ENCODE measurements at regions not wholly inside any gene's neighbourhood (a gene's known extent, or its start where the extent isn't known, plus 50 kb on each side); places are given as distances from the start of the nearest gene placed in this dataset.
"Not testable (repeated sequence)": the region's sequence is repeated elsewhere in the genome, so short reads cannot be mapped to it uniquely, and the experiment has no call there.

GRCh38 chr3:118587847-118588246 lies 446.8 kb downstream of the IGSF11 start:
- intact Hi-C loops (cut with micrococcal nuclease), result no loop called here

- intact Hi-C loops (cut with micrococcal nuclease), result no loop called here
Observed at GRCh38 chr3:118593277-118593670, 441.4 kb downstream of the IGSF11 start.

DNA sequence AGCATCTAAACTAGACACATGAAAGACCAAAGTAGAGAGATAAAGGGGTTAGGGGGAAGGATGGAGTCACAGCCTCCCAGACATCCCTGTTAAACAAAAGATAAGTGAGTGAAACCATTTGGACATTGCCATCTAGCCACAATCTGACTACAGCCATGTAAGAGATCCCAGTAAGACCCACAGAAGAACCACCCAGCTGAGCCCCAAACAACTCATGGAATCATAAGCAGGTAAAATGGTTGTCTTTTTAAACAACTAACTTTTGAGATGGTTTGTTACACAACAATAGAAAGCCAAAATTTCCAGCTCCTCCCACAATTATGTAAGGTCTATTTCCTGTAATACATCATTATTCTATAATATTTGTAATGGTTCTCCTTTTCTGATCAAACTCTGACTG lies 437.5 kb downstream of the IGSF11 start:
- intact Hi-C loops (cut with micrococcal nuclease), result no loop called here

DNA sequence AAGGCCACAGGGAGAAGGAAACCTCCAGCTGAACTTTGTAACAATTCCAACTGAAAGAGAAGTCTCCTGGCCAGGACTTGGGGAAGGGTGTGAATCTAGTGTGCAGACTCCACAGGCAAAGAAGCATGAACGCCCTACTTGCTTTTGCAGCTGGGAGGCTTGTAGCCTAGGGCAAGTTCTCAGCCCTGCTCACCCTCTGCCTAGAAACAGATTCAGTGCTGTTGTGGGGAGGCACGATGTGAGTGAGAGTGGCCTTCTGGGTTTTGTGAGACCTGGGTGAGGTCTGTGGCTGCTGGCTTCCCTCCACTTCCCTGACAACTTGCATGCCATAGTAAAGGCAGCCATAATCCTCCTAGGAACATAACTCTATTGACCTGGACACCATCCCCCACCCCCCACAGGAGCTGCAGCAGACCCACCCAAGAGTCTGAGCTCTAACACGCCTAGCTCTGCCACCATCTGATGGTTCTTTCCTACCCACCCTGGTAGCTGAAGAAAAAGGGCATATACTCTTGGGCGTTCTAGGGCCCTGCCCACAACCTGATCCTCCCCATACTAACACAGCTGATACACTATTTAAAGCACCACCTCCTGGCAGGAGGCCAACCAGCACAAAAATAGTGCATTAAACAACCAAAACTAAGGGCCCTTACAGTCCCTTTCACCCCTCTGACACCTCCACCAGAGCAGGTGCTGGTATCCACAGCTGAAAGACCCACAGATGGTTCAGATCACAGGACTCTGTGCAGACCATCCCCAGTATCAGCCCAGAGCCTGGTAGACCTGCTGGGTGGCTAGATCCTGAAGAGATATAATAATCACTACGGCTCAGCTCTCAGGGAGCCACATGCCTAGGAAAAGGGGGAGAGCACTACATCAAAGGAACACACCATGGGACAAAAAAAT lies 426.5 kb downstream of the IGSF11 start:
- intact Hi-C loops (cut with micrococcal nuclease), result no loop called here

DNA sequence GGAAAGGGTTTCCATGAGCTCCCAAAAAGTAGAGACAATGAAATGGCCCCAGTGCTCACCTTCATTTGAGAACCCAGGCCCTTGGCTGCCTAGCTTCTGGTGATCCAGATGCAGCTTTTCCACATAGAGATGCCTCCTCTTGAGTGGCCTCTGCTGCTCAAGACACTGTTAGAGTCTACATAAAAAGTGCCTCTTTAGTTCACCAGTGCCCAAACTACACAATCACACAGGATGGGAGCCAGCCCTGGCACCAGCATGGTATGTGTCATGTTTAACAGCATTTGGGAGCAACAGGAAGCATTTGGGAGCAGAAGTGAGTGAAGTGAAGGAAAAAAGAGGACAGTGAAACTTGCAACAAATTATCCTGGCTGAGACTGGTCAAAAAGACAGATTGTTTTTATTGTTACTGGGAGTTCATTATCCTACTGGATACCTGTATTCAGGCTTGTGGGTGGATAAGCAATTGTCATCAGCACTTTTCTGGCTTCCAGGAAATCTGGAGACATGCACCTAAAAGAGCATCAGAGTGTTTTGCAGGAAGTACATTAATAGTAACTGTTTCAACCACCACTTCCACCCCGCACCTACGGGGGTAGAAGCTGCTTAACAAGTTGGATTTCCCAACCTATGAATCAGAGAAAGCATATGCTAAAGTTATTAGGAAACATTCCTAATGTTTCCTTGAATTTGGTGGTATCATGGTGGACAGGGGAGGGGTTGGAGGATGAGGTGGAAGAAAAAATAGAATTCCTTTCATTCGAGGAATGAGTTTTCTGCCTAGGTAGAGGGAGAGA lies 416.2 kb downstream of the IGSF11 start:
- intact Hi-C loops (cut with micrococcal nuclease), result no loop called here

- intact Hi-C loops (cut with micrococcal nuclease), result loop anchor here (5.0 kb wide), 1 partner anchor 1854 kb away; no protein-coding TSS in a partner anchor
Observed at GRCh38 chr3:118626453-118626852, 408.2 kb downstream of the IGSF11 start.

DNA sequence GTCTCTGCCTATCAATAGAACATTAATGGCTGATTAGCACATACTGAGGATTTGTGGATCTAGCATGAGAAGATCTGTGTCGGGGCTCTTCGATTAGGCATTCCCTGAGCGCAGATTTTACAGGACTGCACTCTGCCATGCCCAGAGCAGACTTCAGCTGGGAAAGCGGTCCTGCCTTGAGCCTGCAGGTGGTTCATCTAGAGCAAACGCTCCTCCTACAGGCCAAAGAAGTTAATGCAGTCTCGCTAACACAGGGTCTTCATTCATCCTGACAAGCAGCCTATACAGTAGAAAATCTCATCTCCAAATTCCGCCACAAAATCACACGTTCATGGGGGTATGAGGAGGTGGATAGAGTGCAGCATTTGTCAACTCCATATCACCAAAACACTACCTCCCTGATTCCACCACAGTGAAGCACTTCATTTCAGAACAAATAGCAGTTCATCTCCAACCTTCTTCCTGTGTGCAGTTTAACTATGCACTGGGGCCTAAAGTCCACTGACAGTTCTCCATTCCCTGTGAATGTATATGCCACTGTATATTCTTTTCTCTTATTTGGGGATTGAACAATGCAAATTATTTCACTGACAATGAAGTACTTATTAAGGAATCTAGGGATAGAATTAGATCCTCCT lies 405.8 kb downstream of the IGSF11 start:
- intact Hi-C loops (cut with micrococcal nuclease), result loop anchor here (5.0 kb wide), 1 partner anchor 1857 kb away; no protein-coding TSS in a partner anchor

GRCh38 chr3:118629821-118630220 lies 404.8 kb downstream of the IGSF11 start:
- intact Hi-C loops (cut with micrococcal nuclease), result loop anchor here (5.0 kb wide), 1 partner anchor 1858 kb away; no protein-coding TSS in a partner anchor

DNA sequence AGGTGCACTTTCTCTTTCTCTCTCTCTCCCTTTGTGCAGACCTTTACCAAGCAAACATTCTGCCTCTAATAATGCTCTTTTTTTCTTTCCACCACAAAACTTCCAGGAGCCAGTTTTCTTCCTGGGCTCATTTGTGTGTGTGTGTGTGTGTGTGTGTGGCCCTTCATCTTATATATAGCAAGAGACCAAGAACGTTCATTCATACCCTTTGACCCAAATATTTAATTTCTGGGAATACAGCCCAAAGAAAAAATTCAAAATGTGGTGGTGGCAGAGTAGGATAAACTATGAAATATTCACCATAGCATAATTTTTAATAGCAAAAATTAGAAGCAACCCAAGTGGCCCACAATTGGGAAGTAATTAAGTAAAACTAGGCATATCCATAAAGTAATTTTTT lies 398.9 kb downstream of the IGSF11 start:
- intact Hi-C loops (cut with micrococcal nuclease), result no loop called here

GRCh38 chr3:118636841-118637240 lies 397.8 kb downstream of the IGSF11 start:
- intact Hi-C loops (cut with micrococcal nuclease), result no loop called here

DNA sequence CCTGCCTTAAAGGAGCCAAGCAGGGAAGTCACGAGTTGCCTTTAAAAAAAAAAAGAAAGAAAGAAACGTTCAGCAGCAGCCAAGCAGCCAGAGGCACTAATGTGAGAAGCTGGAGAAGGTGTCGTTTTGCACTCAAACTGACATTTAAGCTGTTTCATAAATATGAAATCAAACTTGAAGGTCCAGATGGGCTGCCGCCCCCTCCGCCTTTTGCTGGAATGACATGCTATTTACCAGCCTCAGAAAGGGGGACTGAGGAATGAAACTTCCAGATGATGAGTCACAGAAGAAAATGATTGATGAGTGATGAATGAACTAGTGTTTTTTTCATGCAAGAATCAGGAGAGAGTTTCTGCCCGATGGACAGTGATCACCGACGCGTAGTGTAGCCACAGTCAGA lies 396.8 kb downstream of the IGSF11 start:
- intact Hi-C loops (cut with micrococcal nuclease), result no loop called here

DNA sequence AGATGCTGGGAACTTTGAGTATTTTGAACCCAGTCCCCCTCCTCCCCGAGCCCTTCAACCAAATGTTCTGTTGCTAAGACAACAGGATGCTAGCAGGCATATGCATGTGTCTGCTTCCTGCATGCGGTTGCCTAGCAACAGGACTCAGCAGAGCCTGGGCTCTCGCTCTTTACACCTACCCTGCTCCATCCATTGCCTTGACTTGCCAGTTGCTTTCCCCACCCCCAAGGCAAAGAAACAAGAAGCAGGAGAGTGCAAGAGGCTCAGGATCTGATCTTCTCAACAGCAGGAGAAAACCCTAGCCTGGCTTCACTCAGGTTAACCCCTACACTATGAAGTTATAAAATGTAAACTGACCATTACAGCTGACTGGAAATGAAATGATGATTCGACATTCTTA lies 393.0 kb downstream of the IGSF11 start:
- intact Hi-C loops (cut with micrococcal nuclease), result no loop called here

- intact Hi-C loops (cut with micrococcal nuclease), result no loop called here
Observed at GRCh38 chr3:118671192-118671591, 363.5 kb downstream of the IGSF11 start.

DNA sequence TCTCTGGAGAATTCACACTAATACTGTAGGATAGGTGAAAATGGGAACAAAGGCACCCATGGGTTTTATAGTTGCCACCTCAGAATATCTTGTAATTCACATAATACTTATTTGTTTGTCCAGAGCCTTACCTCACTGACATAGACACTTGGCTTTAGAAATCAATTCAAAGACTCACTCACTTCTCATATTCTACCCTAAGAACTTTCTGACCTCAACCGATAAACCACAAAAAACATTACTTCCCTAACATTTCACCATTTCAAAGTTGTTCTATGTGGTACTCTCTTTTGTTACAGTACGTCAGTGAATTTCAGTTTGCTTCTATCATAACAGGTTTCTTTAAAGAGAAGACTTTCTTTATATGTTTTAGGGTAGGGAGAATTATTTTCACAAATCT lies 359.3 kb downstream of the IGSF11 start:
- intact Hi-C loops (cut with micrococcal nuclease), result no loop called here

GRCh38 chr3:118678663-118679062 lies 356.0 kb downstream of the IGSF11 start:
- intact Hi-C loops (cut with micrococcal nuclease), result not testable (repeated sequence)

GRCh38 chr3:118682921-118683320 lies 351.7 kb downstream of the IGSF11 start:
- intact Hi-C loops (cut with micrococcal nuclease), result no loop called here

DNA sequence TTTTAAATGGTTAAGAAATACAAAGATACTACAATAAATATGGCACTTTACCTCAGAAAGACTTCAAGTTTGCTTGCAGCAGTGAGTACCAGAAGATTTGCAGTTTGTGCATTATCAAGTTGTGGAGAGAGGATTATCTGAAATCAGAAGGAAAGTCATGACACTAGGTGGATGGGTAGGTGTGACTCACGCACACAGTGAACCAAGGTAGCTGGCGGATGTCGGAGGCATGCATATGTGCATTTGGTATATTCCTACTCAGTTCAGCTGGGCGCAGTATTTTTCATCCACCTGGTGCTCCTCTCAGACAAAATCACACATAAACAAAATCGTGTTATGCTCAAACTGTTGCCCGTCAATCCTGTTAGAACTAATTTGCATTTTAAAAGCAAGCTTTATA lies 351.0 kb downstream of the IGSF11 start:
- intact Hi-C loops (cut with micrococcal nuclease), result no loop called here

DNA sequence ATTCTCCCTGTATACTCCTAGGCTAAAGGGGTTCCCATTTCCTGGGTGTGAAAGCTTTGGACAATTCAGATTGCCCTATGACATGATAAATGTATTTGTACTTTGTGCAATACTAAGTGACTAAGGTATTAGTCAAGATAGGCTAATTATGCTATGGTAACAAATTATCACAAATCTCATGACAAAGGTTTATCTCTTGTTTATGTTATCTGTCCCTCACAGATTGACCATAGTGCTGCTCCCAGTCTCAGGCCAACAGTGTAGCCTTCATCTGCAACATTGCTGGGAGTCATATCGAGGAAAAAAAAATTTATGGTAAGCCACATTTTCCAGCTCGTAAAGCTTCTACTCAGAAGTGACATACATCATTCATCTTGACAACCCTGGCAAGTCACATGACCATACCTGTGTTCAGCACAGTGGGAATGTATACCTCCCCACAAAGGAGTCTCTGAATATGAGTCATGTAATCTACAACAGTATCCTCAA lies 346.2 kb downstream of the IGSF11 start:
- intact Hi-C loops (cut with micrococcal nuclease), result no loop called here

- intact Hi-C loops (cut with micrococcal nuclease), result no loop called here
Observed at GRCh38 chr3:118692416-118692815, 342.2 kb downstream of the IGSF11 start.

GRCh38 chr3:118705487-118706219 lies 329.0 kb downstream of the IGSF11 start:
- intact Hi-C loops (cut with micrococcal nuclease), result no loop called here

- intact Hi-C loops (cut with micrococcal nuclease), result no loop called here
Observed at GRCh38 chr3:118707991-118708390, 326.7 kb downstream of the IGSF11 start.

All from T-helper 1 cell treated with Interleukin-12 subunit alpha and Interleukin-12 subunit beta and Interleukin-4 antibody, amounts not matched to agents 30 ng/mL and 1 ng/mL, for 36 hours (primary cell).